AG10803 (cell line): ENCODE measurements at regions not wholly inside any gene's neighbourhood (a gene's known extent, or its start where the extent isn't known, plus 50 kb on each side); places are given as distances from the start of the nearest gene placed in this dataset.

Experiments used
- DNase-seq: peaks from one replicate; pipeline ENCODE4 v3.0.0; 2010; ENCODE audit warnings: low read depth
- H3K4me3 ChIP-seq: 2 replicates; pipeline ENCODE4 v1.5.1; 2011; ENCODE audit warnings: mild to moderate bottlenecking, low read length, control low read depth
- CTCF ChIP-seq: conservative IDR thresholded peaks from 2 replicates; pipeline ENCODE4 v1.5.1; 2011; ENCODE audit warnings: mild to moderate bottlenecking, low read length, control low read depth, inconsistent platforms

- no peak for TF ChIP-seq CTCF
- DNase-seq = no peak
- H3K4me3 ChIP-seq = no peak overlapping the region
Observed at GRCh38 chr5:152016421-152016820, 91.8 kb upstream of the GLRA1 start.

GRCh38 chr5:152007653-152008335 is 83.1 kb upstream of the GLRA1 start:
- H3K4me3 ChIP-seq = no peak overlapping the region
- TF ChIP-seq CTCF = no peak
- no peak for DNase-seq

- TF ChIP-seq CTCF = no peak
- no peak for DNase-seq
- H3K4me3 ChIP-seq = no peak overlapping the region
Observed at GRCh38 chr5:152004095-152004494, 79.4 kb upstream of the GLRA1 start.
